ENCODE measurements at regions not wholly inside any gene's neighbourhood (a gene's known extent, or its start where the extent isn't known, plus 50 kb on each side); places are given as distances from the start of the nearest gene placed in this dataset.
"Not testable (repeated sequence)": the region's sequence is repeated elsewhere in the genome, so short reads cannot be mapped to it uniquely, and the experiment has no call there.

GRCh38 chr3:188000361-188000861 lies 153.5 kb upstream of the LPP start:
- no peak for DNase-seq (ENCODE audit: low spot score)

- DNase-seq (ENCODE audit: low spot score) = no peak
Observed at GRCh38 chr3:188001093-188001492, 152.9 kb upstream of the LPP start.

- DNase-seq (ENCODE audit: low spot score) = no peak
Observed at GRCh38 chr3:188001926-188002325, 152.0 kb upstream of the LPP start.

- DNase-seq (ENCODE audit: low spot score) = no peak
Observed at GRCh38 chr3:188002626-188003138, 151.3 kb upstream of the LPP start.

- no peak for DNase-seq (ENCODE audit: low spot score)
Observed at GRCh38 chr3:188003188-188004171, 150.5 kb upstream of the LPP start.

GRCh38 chr3:188006726-188007393 lies 147.1 kb upstream of the LPP start:
- peak; percentile 48 for DNase-seq (ENCODE audit: low spot score)

- DNase-seq (ENCODE audit: low spot score) = no peak
Observed at GRCh38 chr3:188007897-188008296, 146.1 kb upstream of the LPP start.

GRCh38 chr3:188008582-188009213 lies 145.3 kb upstream of the LPP start:
- DNase-seq (ENCODE audit: low spot score) = no peak

GRCh38 chr3:188010478-188010877 lies 143.5 kb upstream of the LPP start:
- no peak for DNase-seq (ENCODE audit: low spot score)

- no peak for DNase-seq (ENCODE audit: low spot score)
Observed at GRCh38 chr3:188019727-188020126, 134.2 kb upstream of the LPP start.

- DNase-seq (ENCODE audit: low spot score) = no peak
Observed at GRCh38 chr3:188021041-188021440, 132.9 kb upstream of the LPP start.

- no peak for DNase-seq (ENCODE audit: low spot score)
Observed at GRCh38 chr3:188021502-188022040, 132.4 kb upstream of the LPP start.

- not testable (repeated sequence) for DNase-seq (ENCODE audit: low spot score)
Observed at GRCh38 chr3:188022902-188023301, 131.1 kb upstream of the LPP start.

GRCh38 chr3:188025555-188025954 lies 128.4 kb upstream of the LPP start:
- DNase-seq (ENCODE audit: low spot score) = no peak

- no peak for DNase-seq (ENCODE audit: low spot score)
Observed at GRCh38 chr3:188026191-188026968, 127.6 kb upstream of the LPP start.

- no peak for DNase-seq (ENCODE audit: low spot score)
Observed at GRCh38 chr3:188031121-188031520, 122.8 kb upstream of the LPP start.

GRCh38 chr3:188034989-188035388 lies 119.0 kb upstream of the LPP start:
- DNase-seq (ENCODE audit: low spot score) = no peak

- DNase-seq (ENCODE audit: low spot score) = no peak
Observed at GRCh38 chr3:188036375-188037194, 117.4 kb upstream of the LPP start.

- DNase-seq (ENCODE audit: low spot score) = no peak
Observed at GRCh38 chr3:188037195-188037718, 116.7 kb upstream of the LPP start.

- DNase-seq (ENCODE audit: low spot score) = no peak
Observed at GRCh38 chr3:188037965-188038581, 115.9 kb upstream of the LPP start.

Measured in globus pallidus (tissue), 1 donor.